AG10803 (cell line): ENCODE measurements at regions not wholly inside any gene's neighbourhood (a gene's known extent, or its start where the extent isn't known, plus 50 kb on each side); places are given as distances from the start of the nearest gene placed in this dataset.

ENCODE experiments used
- DNase-seq: peaks from one replicate; pipeline ENCODE4 v3.0.0; 2010; ENCODE audit warnings: low read depth
- H3K4me3 ChIP-seq: 2 replicates; pipeline ENCODE4 v1.5.1; 2011; ENCODE audit warnings: mild to moderate bottlenecking, low read length, control low read depth
- TF ChIP-seq, protein P1 (sequence below): conservative IDR thresholded peaks from 2 replicates; pipeline ENCODE4 v1.5.1; 2011; ENCODE audit warnings: mild to moderate bottlenecking, low read length, control low read depth, inconsistent platforms

DNA sequence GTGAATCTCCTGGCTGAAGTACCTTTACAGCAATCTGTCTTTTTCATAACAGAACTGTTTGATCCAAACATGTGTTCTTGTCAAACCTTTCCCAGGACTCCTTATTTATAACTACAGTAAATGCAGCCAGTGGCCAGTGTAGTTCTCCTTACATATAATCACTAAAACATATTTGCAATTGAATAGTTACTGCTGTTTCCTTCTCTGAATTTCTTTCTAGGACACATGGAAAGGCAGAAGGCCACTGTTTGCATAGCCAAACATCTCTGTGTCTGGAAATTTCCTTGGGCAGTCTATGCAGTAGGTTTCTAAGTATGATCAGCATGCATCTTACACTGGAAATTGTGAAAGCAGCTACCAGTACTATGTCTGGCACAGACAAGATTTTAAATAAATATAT, 57.4 kb upstream of the COL3A1 start:
- peak; percentile 28 for DNase-seq
- TF ChIP-seq, protein P1, sequence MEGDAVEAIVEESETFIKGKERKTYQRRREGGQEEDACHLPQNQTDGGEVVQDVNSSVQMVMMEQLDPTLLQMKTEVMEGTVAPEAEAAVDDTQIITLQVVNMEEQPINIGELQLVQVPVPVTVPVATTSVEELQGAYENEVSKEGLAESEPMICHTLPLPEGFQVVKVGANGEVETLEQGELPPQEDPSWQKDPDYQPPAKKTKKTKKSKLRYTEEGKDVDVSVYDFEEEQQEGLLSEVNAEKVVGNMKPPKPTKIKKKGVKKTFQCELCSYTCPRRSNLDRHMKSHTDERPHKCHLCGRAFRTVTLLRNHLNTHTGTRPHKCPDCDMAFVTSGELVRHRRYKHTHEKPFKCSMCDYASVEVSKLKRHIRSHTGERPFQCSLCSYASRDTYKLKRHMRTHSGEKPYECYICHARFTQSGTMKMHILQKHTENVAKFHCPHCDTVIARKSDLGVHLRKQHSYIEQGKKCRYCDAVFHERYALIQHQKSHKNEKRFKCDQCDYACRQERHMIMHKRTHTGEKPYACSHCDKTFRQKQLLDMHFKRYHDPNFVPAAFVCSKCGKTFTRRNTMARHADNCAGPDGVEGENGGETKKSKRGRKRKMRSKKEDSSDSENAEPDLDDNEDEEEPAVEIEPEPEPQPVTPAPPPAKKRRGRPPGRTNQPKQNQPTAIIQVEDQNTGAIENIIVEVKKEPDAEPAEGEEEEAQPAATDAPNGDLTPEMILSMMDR, result no peak
- H3K4me3 ChIP-seq, result no peak overlapping the region

DNA sequence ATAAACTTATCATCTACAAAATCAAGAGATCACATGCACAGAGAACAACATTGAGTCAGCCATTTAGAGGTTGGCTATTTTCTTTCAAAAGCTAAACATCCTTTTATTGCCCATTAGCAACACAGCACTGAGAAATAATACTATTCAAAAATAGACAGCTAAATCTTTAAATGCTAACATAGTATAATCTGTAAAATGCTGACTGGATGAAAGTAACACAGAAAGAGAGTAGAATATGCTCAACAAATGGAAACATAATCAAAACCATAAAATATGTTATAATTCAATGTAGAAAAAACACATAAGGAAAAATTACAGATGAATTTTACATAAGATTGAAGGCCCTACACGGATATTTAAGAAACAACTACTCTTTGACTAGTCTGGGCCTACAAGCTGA, 56.5 kb upstream of the COL3A1 start:
- TF ChIP-seq, protein P1, result no peak
- DNase-seq, result no peak
- H3K4me3 ChIP-seq, result no peak overlapping the region

DNA sequence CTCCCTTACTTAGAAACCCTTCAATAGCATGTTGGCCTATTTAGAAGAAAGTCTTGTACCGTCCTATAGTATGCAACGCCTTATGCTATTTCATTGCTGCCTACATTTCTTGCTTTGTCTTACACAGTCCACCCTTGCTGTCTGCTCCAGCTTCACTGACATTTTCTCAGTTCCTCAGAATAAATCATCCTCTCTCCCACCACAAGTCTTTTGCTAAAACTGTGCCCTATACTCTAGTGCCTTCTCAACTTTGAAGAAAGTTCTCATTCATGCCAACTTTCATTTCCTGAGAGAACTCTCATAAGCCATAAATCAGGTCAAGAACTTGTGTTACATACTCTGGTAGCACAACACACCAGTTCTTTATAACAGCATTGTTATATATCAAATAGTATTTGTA, 54.3 kb upstream of the COL3A1 start:
- no peak for DNase-seq

DNA sequence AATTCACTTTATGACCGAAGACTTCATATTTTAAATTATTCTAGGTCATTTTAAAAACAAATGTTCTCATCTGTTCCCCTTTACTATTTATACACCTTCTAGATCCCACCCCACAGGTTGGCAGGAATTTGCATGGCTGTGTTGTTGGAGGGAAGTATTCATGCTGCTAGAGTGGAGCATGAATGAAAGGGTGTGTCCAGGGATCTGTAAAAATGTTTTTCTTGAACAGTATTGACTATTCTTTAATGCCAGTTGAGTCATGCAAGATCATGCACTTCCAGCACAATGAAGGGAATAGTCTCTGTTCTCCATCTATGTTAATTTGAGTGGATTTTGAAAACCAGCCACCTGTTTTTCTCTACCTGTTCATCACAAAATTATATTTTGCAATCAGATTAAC, 52.0 kb upstream of the COL3A1 start:
- TF ChIP-seq, protein P1, result no peak
- DNase-seq, result no peak
- no peak overlapping the region for H3K4me3 ChIP-seq

More for the DNA sequence above, 54.3 kb upstream of the COL3A1 start:
- TF ChIP-seq, protein P1, result no peak
- no peak overlapping the region for H3K4me3 ChIP-seq
